Natural killer cell (primary cell): ENCODE measurements at regions not wholly inside any gene's neighbourhood (a gene's known extent, or its start where the extent isn't known, plus 50 kb on each side); places are given as distances from the start of the nearest gene placed in this dataset.

Experiments
- ATAC-seq, 3 donors: fragments of 150-1000 bp in 2 of 3; fragments of 200-7000 bp in 1 of 3; cut with Tn5 transposase; 1 replicate in 1 of 3; 2 replicates in 2 of 3; pipeline ENCODE4 v1.10.0; 2021; ENCODE audit warnings: mild to moderate bottlenecking in 2 of 3, moderate library complexity in 2 of 3
- DNase-seq, 2 donors: peaks; one replicate each; pipeline versions ENCODE4 v3.0.0 to v3.0.0-alpha.2; 2013 to 2021; ENCODE audit warnings: mixed read lengths in 1 of 2
- H3K27ac ChIP-seq: one replicate; pipeline ENCODE4 v1.5.1; 2013; ENCODE audit warnings: mild to moderate bottlenecking, low read length
- H3K27me3 ChIP-seq: one replicate; pipeline ENCODE4 v1.6.1; 2013; ENCODE audit warnings: low read length; ENCODE audit not compliant: control insufficient read depth, insufficient read depth
- H3K36me3 ChIP-seq: one replicate; pipeline ENCODE4 v1.6.1; 2013; ENCODE audit warnings: low read length; ENCODE audit not compliant: control insufficient read depth, insufficient read depth
- H3K4me1 ChIP-seq: one replicate; pipeline ENCODE4 v1.6.1; 2013; ENCODE audit warnings: low read length; ENCODE audit not compliant: control insufficient read depth, insufficient read depth
- H3K4me3 ChIP-seq: one replicate; pipeline ENCODE4 v1.5.1; 2013; ENCODE audit warnings: low read length
- H3K9me3 ChIP-seq: one replicate; pipeline ENCODE4 v1.6.1; 2013; ENCODE audit warnings: low read length; ENCODE audit not compliant: control insufficient read depth, insufficient read depth
- H3K27ac Mint-ChIP-seq, 2 donors: one replicate each; pipeline ENCODE4 v1.8.0; 2022; ENCODE audit warnings: mild to moderate bottlenecking in 2 of 2, mixed read lengths in 2 of 2, moderate library complexity in 1 of 2
- H3K27me3 Mint-ChIP-seq, 2 donors: one replicate each; pipeline ENCODE4 v1.8.0; 2022; ENCODE audit warnings: low read depth in 2 of 2, mixed read lengths in 2 of 2
- H3K36me3 Mint-ChIP-seq: one replicate; pipeline ENCODE4 v1.8.0; 2022; ENCODE audit warnings: mixed read lengths
- H3K4me1 Mint-ChIP-seq, 2 donors: one replicate each; pipeline ENCODE4 v1.8.0; 2022; ENCODE audit warnings: mixed read lengths in 2 of 2
- H3K4me3 Mint-ChIP-seq: one replicate; pipeline ENCODE4 v1.8.0; 2022; ENCODE audit warnings: mild to moderate bottlenecking, moderate library complexity, mixed read lengths
- H3K9me3 Mint-ChIP-seq, 2 donors: one replicate each; pipeline ENCODE4 v1.8.0; 2022; ENCODE audit warnings: mixed read lengths in 2 of 2
- CTCF ChIP-seq: fragments of 200-600 bp; IDR thresholded peaks from one replicate; pipeline ENCODE4 v1.8.0; 2022; ENCODE audit warnings: antibody characterized with exemption
- WGBS: methylation state at CpG from one replicate; pipeline ENCODE4 v1.1.7; 2013; ENCODE audit warnings: missing lambda C conversion rate; ENCODE audit not compliant: insufficient coverage; 5-methylcytosine and 5-hydroxymethylcytosine counted together
- intact Hi-C: fragments of 100-400 bp; cut with micrococcal nuclease; formaldehyde crosslinking; loops from one replicate; pipeline ENCODE4 v1.14.2; 2022

- H3K4me1 ChIP-seq, result no peaks in the 10 kb centered on the region
- no peak overlapping the region for H3K4me3 ChIP-seq
- no peaks in the 10 kb centered on the region for H3K27me3 Mint-ChIP-seq
- no peaks in the 10 kb centered on the region for H3K4me1 Mint-ChIP-seq
- H3K4me3 Mint-ChIP-seq, result no peak overlapping the region
- no peak for TF ChIP-seq CTCF
- WGBS, result 63% methylated on average over 7 of the region's 7 CpGs
- no peaks in the 10 kb centered on the region for H3K36me3 Mint-ChIP-seq
- H3K27ac Mint-ChIP-seq, result no peak overlapping the region
- H3K9me3 ChIP-seq, result no peaks in the 10 kb centered on the region
- no peak for ATAC-seq
- no peaks in the 10 kb centered on the region for H3K27me3 ChIP-seq
- H3K9me3 Mint-ChIP-seq, result peaks cover 0 to 5% of the 10 kb centered on the region in 2 donors
- DNase-seq, result no peak
- H3K27ac ChIP-seq, result no peak overlapping the region
- intact Hi-C loops, result no loop called here
- no peaks in the 10 kb centered on the region for H3K36me3 ChIP-seq
These were observed 166.8 kb upstream of the TOX3 start for GRCh38 chr16:52713740-52714139.

GRCh38 chr16:52709306-52709705 lies 162.4 kb upstream of the TOX3 start:
- Histone ChIP-seq H3K27ac (no peak overlapping the region), H3K4me3 (no peak overlapping the region)
- WGBS, result 30% methylated on average over 3 of the region's 3 CpGs

GRCh38 chr16:52708476-52708875 lies 161.5 kb upstream of the TOX3 start:
- Mint-ChIP-seq H3K27me3 (no peaks in the 10 kb centered on the region), H3K9me3 (peaks cover 0 to 4% of the 10 kb centered on the region in 2 donors), H3K4me3 (no peak overlapping the region), H3K36me3 (no peaks in the 10 kb centered on the region), H3K4me1 (no peaks in the 10 kb centered on the region), H3K27ac (no peak overlapping the region)
- no peaks in the 10 kb centered on the region for H3K9me3 ChIP-seq
- ATAC-seq, result no peak
- WGBS, result 85% methylated on average over 2 of the region's 2 CpGs
- no peak overlapping the region for H3K27ac ChIP-seq
- DNase-seq, result no peak
- H3K27me3 ChIP-seq, result no peaks in the 10 kb centered on the region
- no peaks in the 10 kb centered on the region for H3K4me1 ChIP-seq
- H3K36me3 ChIP-seq, result no peaks in the 10 kb centered on the region
- TF ChIP-seq CTCF, result no peak
- no peak overlapping the region for H3K4me3 ChIP-seq
- intact Hi-C loops, result no loop called here

More at GRCh38 chr16:52709306-52709705, 162.4 kb upstream of the TOX3 start:
- Mint-ChIP-seq H3K4me3 (no peak overlapping the region), H3K27me3 (no peaks in the 10 kb centered on the region), H3K9me3 (peaks cover 0 to 4% of the 10 kb centered on the region in 2 donors), H3K27ac (no peak overlapping the region), H3K36me3 (no peaks in the 10 kb centered on the region), H3K4me1 (no peaks in the 10 kb centered on the region)
- Histone ChIP-seq H3K36me3 (no peaks in the 10 kb centered on the region), H3K27me3 (no peaks in the 10 kb centered on the region), H3K9me3 (no peaks in the 10 kb centered on the region), H3K4me1 (no peaks in the 10 kb centered on the region)
- no peak for TF ChIP-seq CTCF
- intact Hi-C loops, result no loop called here
- no peak for DNase-seq
- no peak for ATAC-seq

- Histone ChIP-seq H3K27ac (no peak overlapping the region), H3K4me3 (no peak overlapping the region), H3K4me1 (no peaks in the 10 kb centered on the region), H3K36me3 (no peaks in the 10 kb centered on the region), H3K9me3 (no peaks in the 10 kb centered on the region), H3K27me3 (no peaks in the 10 kb centered on the region)
- no peaks in the 10 kb centered on the region for H3K4me1 Mint-ChIP-seq
- no peak overlapping the region for H3K4me3 Mint-ChIP-seq
- intact Hi-C loops, result no loop called here
- H3K36me3 Mint-ChIP-seq, result no peaks in the 10 kb centered on the region
- no peaks in the 10 kb centered on the region for H3K27me3 Mint-ChIP-seq
- peaks cover 0 to 4% of the 10 kb centered on the region in 2 donors for H3K9me3 Mint-ChIP-seq
- no peak for DNase-seq
- WGBS, result 79% methylated on average over 3 of the region's 3 CpGs
- no peak for ATAC-seq
- H3K27ac Mint-ChIP-seq, result no peak overlapping the region
- TF ChIP-seq CTCF, result no peak
These were observed 160.9 kb upstream of the TOX3 start for GRCh38 chr16:52707676-52708337.
